Fibroblast of lung (primary cell): ENCODE measurements at regions not wholly inside any gene's neighbourhood (a gene's known extent, or its start where the extent isn't known, plus 50 kb on each side); places are given as distances from the start of the nearest gene placed in this dataset.

Experiments used
- DNase-seq, 2 donors: peaks; one replicate each; pipeline versions ENCODE4 v3.0.0 to v3.0.0-alpha.2; 2010; ENCODE audit warnings: low read depth in 2 of 2
- H2AFZ ChIP-seq: 2 replicates; pipeline ENCODE4 v1.5.1; 2012; ENCODE audit warnings: low read length, control low read depth, inconsistent platforms
- H3K27ac ChIP-seq: 2 replicates; pipeline ENCODE4 v1.5.1; 2011; ENCODE audit warnings: low read length, control low read depth; ENCODE audit not compliant: insufficient read depth
- H3K27me3 ChIP-seq: 2 replicates; pipeline ENCODE4 v1.5.1; 2011; ENCODE audit warnings: mild to moderate bottlenecking, low read length; ENCODE audit not compliant: control insufficient read depth, insufficient read depth
- H3K36me3 ChIP-seq: 2 replicates; pipeline ENCODE4 v1.5.1; 2011; ENCODE audit warnings: low read length; ENCODE audit not compliant: control insufficient read depth, insufficient read depth
- H3K4me1 ChIP-seq: 2 replicates; pipeline ENCODE4 v1.5.1; 2011; ENCODE audit warnings: low read length; ENCODE audit not compliant: control insufficient read depth, insufficient read depth; ENCODE audit errors: extremely low read depth
- H3K4me2 ChIP-seq: 2 replicates; pipeline ENCODE4 v1.5.1; 2011; ENCODE audit warnings: low read length, control low read depth; ENCODE audit not compliant: insufficient read depth; ENCODE audit errors: extremely low read depth
- H3K4me3 ChIP-seq, 4 experiments: fragments of 200-600 bp in 1 of 4; sonication (generic) in 1 of 4; replicated peaks in 1 of 4; 2 replicates each; pipeline ENCODE4 v1.5.1; 2011 to 2016; ENCODE audit warnings: low read length in 4 of 4, low read depth in 3 of 4, mild to moderate bottlenecking in 3 of 4, control low read depth in 2 of 4, inconsistent platforms in 1 of 4, mixed read lengths in 1 of 4; ENCODE audit not compliant: insufficient read depth in 1 of 4; ENCODE audit errors: control extremely low read depth in 1 of 4
- H3K79me2 ChIP-seq: 2 replicates; pipeline ENCODE4 v1.5.1; 2012; ENCODE audit warnings: mild to moderate bottlenecking, low read length, inconsistent platforms; ENCODE audit not compliant: control insufficient read depth, insufficient read depth
- H3K9ac ChIP-seq: 2 replicates; pipeline ENCODE4 v1.5.1; 2011; ENCODE audit warnings: mild to moderate bottlenecking, low read length, control low read depth; ENCODE audit not compliant: insufficient read depth
- H3K9me3 ChIP-seq: 2 replicates; pipeline ENCODE4 v1.5.1; 2012; ENCODE audit warnings: low read depth, low read length; ENCODE audit not compliant: control insufficient read depth, insufficient read depth
- H4K20me1 ChIP-seq: 2 replicates; pipeline ENCODE4 v1.5.1; 2011; ENCODE audit warnings: low read length; ENCODE audit not compliant: control insufficient read depth, insufficient read depth; ENCODE audit errors: extremely low read depth
- CTCF ChIP-seq, 2 donors: IDR thresholded peaks in 1 of 2; conservative IDR thresholded peaks in 1 of 2; 1 replicate in 1 of 2; 2 replicates in 1 of 2; pipeline ENCODE4 v1.5.1; 2011 to 2012; ENCODE audit warnings: low read length in 2 of 2, control low read depth in 1 of 2, inconsistent platforms in 1 of 2, low read depth in 1 of 2, mild to moderate bottlenecking in 1 of 2
- EZH2 ChIP-seq: IDR thresholded peaks from 2 replicates; pipeline ENCODE4 v1.5.1; 2012; ENCODE audit warnings: low read length, control low read depth, mild to moderate bottlenecking; ENCODE audit errors: missing control alignments

- H3K4me3 ChIP-seq, result no peak overlapping the region
- no peak overlapping the region for H3K4me2 ChIP-seq
- no peak for TF ChIP-seq CTCF (conservative IDR thresholded peaks at IDR 0.05 in 1 of 2, IDR thresholded peaks at IDR 0.05 in 1 of 2; ENCODE audit: low read depth in 1 of 2, low read length in 2 of 2)
- TF ChIP-seq EZH2, result no peak
- H3K27me3 ChIP-seq, result no peaks in the 10 kb centered on the region
- no peaks in the 10 kb centered on the region for H3K4me1 ChIP-seq
- no peaks in the 10 kb centered on the region for H3K36me3 ChIP-seq
- no peak overlapping the region for H3K9ac ChIP-seq
- H3K27ac ChIP-seq, result no peak overlapping the region
- H4K20me1 ChIP-seq, result no peaks in the 10 kb centered on the region
- H2AFZ ChIP-seq, result no peak overlapping the region
- no peaks in the 10 kb centered on the region for H3K79me2 ChIP-seq
- no peak for DNase-seq
- H3K9me3 ChIP-seq, result no peaks in the 10 kb centered on the region
Observed at GRCh38 chr4:133887723-133888122, 313.9 kb downstream of the PABPC4L start.

- Histone ChIP-seq H3K9ac (no peak overlapping the region), H3K4me1 (peaks cover 6% of the 10 kb centered on the region), H3K27me3 (no peaks in the 10 kb centered on the region), H3K4me2 (no peak overlapping the region), H3K27ac (no peak overlapping the region), H3K36me3 (no peaks in the 10 kb centered on the region), H2AFZ (no peak overlapping the region), H3K9me3 (no peaks in the 10 kb centered on the region), H3K4me3 (no peak overlapping the region), H3K79me2 (no peaks in the 10 kb centered on the region), H4K20me1 (no peaks in the 10 kb centered on the region)
- TF ChIP-seq EZH2 (no peak), CTCF (conservative IDR thresholded peaks at IDR 0.05 in 1 of 2, IDR thresholded peaks at IDR 0.05 in 1 of 2; ENCODE audit: low read depth in 1 of 2, low read length in 2 of 2) (no peak)
- peak; percentile 23 to 57 for DNase-seq
Observed at GRCh38 chr4:133869486-133869885, 332.1 kb downstream of the PABPC4L start.

GRCh38 chr4:133868856-133869255 is 332.7 kb downstream of the PABPC4L start:
- Histone ChIP-seq H3K4me3 (no peak overlapping the region), H3K9ac (no peak overlapping the region), H3K4me1 (peaks cover 6% of the 10 kb centered on the region), H4K20me1 (no peaks in the 10 kb centered on the region), H3K27ac (no peak overlapping the region), H3K9me3 (no peaks in the 10 kb centered on the region), H3K79me2 (no peaks in the 10 kb centered on the region), H2AFZ (no peak overlapping the region), H3K4me2 (no peak overlapping the region), H3K27me3 (no peaks in the 10 kb centered on the region), H3K36me3 (no peaks in the 10 kb centered on the region)
- no peak for TF ChIP-seq EZH2
- no peak for TF ChIP-seq CTCF (conservative IDR thresholded peaks at IDR 0.05 in 1 of 2, IDR thresholded peaks at IDR 0.05 in 1 of 2; ENCODE audit: low read depth in 1 of 2, low read length in 2 of 2)
- no peak for DNase-seq
